ENCODE measurements at regions not wholly inside any gene's neighbourhood (a gene's known extent, or its start where the extent isn't known, plus 50 kb on each side); places are given as distances from the start of the nearest gene placed in this dataset.

DNA sequence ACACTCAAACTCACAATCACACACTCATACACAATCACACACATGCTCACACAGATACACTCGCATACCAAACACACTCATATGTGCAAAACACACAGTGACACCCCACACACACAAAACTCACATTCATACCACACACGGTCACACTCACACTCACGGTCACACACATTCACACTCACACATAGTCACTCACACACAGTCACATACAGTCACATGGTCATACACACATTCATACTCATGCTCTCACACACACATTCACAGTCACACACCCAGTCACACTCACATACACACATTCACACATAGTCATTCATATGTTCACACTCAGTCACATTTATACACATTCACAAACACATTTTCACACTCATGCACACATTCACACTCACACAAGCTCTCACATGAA lies 296.0 kb upstream of the RNF32 start:
- Histone ChIP-seq H3K79me2 (no peaks in the 10 kb centered on the region), H3K4me1 (ENCODE audit: insufficient read depth) (no peaks in the 10 kb centered on the region), H3K4me3 (no peak overlapping the region), H2AFZ (no peak overlapping the region), H3K27me3 (no peaks in the 10 kb centered on the region), H3K27ac (no peak overlapping the region), H4K20me1 (ENCODE audit: insufficient read depth, poor library complexity, severe bottlenecking) (no peaks in the 10 kb centered on the region), H3K4me2 (no peak overlapping the region), H3K9me3 (ENCODE audit: low read depth) (no peaks in the 10 kb centered on the region), H3K36me3 (replicated peaks; ENCODE audit: insufficient read depth, low read depth) (no peaks in the 10 kb centered on the region), H3K9me2 (replicated peaks; ENCODE audit: insufficient read depth) (no peaks in the 10 kb centered on the region)
- WGBS (ENCODE audit: low lambda C conversion rate, missing lambda C conversion rate), result 96% methylated on average over 3 of the region's 3 CpGs
- TF ChIP-seq EZH2 (IDR thresholded peaks at IDR 0.05; ENCODE audit: borderline replicate concordance) (no peak), EZH2phosphoT487 (IDR thresholded peaks at IDR 0.05; ENCODE audit: low read depth, severe bottlenecking, unreplicated experiment) (no peak)
- TF ChIP-seq, protein P1, sequence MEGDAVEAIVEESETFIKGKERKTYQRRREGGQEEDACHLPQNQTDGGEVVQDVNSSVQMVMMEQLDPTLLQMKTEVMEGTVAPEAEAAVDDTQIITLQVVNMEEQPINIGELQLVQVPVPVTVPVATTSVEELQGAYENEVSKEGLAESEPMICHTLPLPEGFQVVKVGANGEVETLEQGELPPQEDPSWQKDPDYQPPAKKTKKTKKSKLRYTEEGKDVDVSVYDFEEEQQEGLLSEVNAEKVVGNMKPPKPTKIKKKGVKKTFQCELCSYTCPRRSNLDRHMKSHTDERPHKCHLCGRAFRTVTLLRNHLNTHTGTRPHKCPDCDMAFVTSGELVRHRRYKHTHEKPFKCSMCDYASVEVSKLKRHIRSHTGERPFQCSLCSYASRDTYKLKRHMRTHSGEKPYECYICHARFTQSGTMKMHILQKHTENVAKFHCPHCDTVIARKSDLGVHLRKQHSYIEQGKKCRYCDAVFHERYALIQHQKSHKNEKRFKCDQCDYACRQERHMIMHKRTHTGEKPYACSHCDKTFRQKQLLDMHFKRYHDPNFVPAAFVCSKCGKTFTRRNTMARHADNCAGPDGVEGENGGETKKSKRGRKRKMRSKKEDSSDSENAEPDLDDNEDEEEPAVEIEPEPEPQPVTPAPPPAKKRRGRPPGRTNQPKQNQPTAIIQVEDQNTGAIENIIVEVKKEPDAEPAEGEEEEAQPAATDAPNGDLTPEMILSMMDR (IDR thresholded peaks at IDR 0.05; ENCODE audit: poor library complexity), result no peak
- no peak for DNase-seq (ENCODE audit: low spot score)

DNA sequence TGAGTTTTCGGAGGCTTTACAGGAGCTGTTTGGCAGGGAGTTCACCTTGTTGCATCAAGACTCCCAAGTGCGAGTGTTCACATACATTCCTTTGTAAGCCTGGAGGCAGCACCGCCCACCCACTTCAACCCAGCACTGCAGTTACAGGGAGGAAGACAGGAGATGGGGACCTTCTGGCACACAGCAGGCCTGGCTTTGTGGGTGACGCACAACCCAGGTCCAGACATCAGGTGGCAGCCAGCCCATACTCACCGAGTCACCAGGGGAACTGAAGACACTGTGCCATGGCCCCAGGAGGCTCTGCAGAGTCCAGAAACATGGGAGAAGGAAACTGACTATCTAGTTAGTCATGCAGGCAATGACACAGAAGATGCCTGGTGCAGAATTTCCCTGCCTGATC lies 305.9 kb upstream of the RNF32 start:
- Histone ChIP-seq H3K36me3 (replicated peaks; ENCODE audit: insufficient read depth, low read depth) (no peaks in the 10 kb centered on the region), H3K79me2 (no peaks in the 10 kb centered on the region), H3K9me2 (replicated peaks; ENCODE audit: insufficient read depth) (no peaks in the 10 kb centered on the region), H3K27me3 (no peaks in the 10 kb centered on the region), H3K4me2 (no peak overlapping the region), H3K9me3 (ENCODE audit: low read depth) (no peaks in the 10 kb centered on the region), H2AFZ (no peak overlapping the region), H3K4me1 (ENCODE audit: insufficient read depth) (no peaks in the 10 kb centered on the region), H3K4me3 (no peak overlapping the region), H3K27ac (no peak overlapping the region), H4K20me1 (ENCODE audit: insufficient read depth, poor library complexity, severe bottlenecking) (no peaks in the 10 kb centered on the region)
- 87% methylated on average over 5 of the region's 5 CpGs for WGBS (ENCODE audit: low lambda C conversion rate, missing lambda C conversion rate)
- DNase-seq (ENCODE audit: low spot score), result no peak
- TF ChIP-seq, protein P1 (IDR thresholded peaks at IDR 0.05; ENCODE audit: poor library complexity), result no peak
- no peak for TF ChIP-seq EZH2phosphoT487 (IDR thresholded peaks at IDR 0.05; ENCODE audit: low read depth, severe bottlenecking, unreplicated experiment)
- no peak for TF ChIP-seq EZH2 (IDR thresholded peaks at IDR 0.05; ENCODE audit: borderline replicate concordance)

DNA sequence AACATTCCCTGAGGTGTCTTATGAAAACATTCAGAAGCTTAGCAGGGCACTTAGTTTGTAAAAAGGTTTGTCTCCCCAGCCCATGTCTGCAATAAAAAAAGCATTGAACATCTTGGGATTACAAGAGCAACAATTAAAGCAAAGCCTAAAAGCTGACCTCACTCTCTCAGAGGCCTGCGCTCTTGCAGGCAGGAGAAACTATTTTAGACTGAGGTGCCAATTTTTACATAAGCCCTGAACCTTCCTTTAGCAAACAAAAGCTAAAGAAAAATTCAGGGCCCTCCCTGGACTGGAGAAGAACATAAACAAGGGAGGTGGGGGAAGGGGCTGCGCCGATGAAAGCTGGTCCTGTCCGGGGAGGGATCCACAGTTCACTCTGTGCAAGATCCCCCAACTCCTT lies 312.7 kb upstream of the RNF32 start:
- H3K9me2 ChIP-seq (replicated peaks; ENCODE audit: insufficient read depth), result no peaks in the 10 kb centered on the region
- no peaks in the 10 kb centered on the region for H3K9me3 ChIP-seq (ENCODE audit: low read depth)
- no peaks in the 10 kb centered on the region for H4K20me1 ChIP-seq (ENCODE audit: insufficient read depth, poor library complexity, severe bottlenecking)
- DNase-seq (ENCODE audit: low spot score), result no peak
- H2AFZ ChIP-seq, result no peak overlapping the region
- H3K4me2 ChIP-seq, result no peak overlapping the region
- H3K27me3 ChIP-seq, result no peaks in the 10 kb centered on the region
- WGBS (ENCODE audit: low lambda C conversion rate, missing lambda C conversion rate), result 76% methylated on average over 4 of the region's 4 CpGs
- H3K36me3 ChIP-seq (replicated peaks; ENCODE audit: insufficient read depth, low read depth), result no peaks in the 10 kb centered on the region
- no peak overlapping the region for H3K4me3 ChIP-seq
- no peak overlapping the region for H3K27ac ChIP-seq
- no peaks in the 10 kb centered on the region for H3K79me2 ChIP-seq
- H3K4me1 ChIP-seq (ENCODE audit: insufficient read depth), result no peaks in the 10 kb centered on the region
- TF ChIP-seq EZH2 (IDR thresholded peaks at IDR 0.05; ENCODE audit: borderline replicate concordance) (no peak), EZH2phosphoT487 (IDR thresholded peaks at IDR 0.05; ENCODE audit: low read depth, severe bottlenecking, unreplicated experiment) (no peak)
- TF ChIP-seq, protein P1 (IDR thresholded peaks at IDR 0.05; ENCODE audit: poor library complexity), result no peak

DNA sequence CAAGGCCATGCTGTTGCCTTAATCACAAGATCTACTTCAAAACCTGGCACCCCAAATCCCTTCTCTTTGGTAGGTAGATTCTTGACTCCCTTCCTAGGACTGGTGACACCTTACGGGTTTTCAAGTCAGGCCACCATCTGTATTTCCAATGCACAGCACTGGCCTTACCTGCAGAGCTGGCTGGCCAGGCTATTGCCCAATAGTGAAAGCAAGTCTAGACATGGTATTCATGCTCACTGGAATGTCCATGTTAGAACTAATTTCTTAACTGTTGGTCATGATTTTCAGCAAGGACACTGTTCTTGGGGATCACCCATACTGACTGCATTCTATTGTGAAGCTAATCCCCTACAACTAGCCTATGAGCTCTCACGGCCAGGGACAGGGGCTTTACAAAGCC lies 313.1 kb upstream of the RNF32 start:
- Histone ChIP-seq H3K4me1 (ENCODE audit: insufficient read depth) (no peaks in the 10 kb centered on the region), H3K4me3 (no peak overlapping the region), H2AFZ (no peak overlapping the region), H3K9me2 (replicated peaks; ENCODE audit: insufficient read depth) (no peaks in the 10 kb centered on the region), H3K4me2 (no peak overlapping the region), H3K27me3 (no peaks in the 10 kb centered on the region), H3K36me3 (replicated peaks; ENCODE audit: insufficient read depth, low read depth) (no peaks in the 10 kb centered on the region), H3K9me3 (ENCODE audit: low read depth) (no peaks in the 10 kb centered on the region), H3K79me2 (no peaks in the 10 kb centered on the region), H4K20me1 (ENCODE audit: insufficient read depth, poor library complexity, severe bottlenecking) (no peaks in the 10 kb centered on the region), H3K27ac (no peak overlapping the region)
- TF ChIP-seq EZH2phosphoT487 (IDR thresholded peaks at IDR 0.05; ENCODE audit: low read depth, severe bottlenecking, unreplicated experiment) (no peak), EZH2 (IDR thresholded peaks at IDR 0.05; ENCODE audit: borderline replicate concordance) (no peak)
- TF ChIP-seq, protein P1 (IDR thresholded peaks at IDR 0.05; ENCODE audit: poor library complexity), result no peak
- 68% methylated on average over 2 of the region's 2 CpGs for WGBS (ENCODE audit: low lambda C conversion rate, missing lambda C conversion rate)
- DNase-seq (ENCODE audit: low spot score), result no peak

All from hepatocyte (in vitro differentiated cells).